Lung (tissue), 11 donors: ENCODE measurements at regions not wholly inside any gene's neighbourhood (a gene's known extent, or its start where the extent isn't known, plus 50 kb on each side); places are given as distances from the start of the nearest gene placed in this dataset.

Experiments
- ATAC-seq: fragments of 200-7000 bp; cut with Tn5 transposase; one replicate; pipeline ENCODE4 v1.9.1; 2020; ENCODE audit warnings: moderate number of reproducible peaks; ENCODE audit not compliant: insufficient read depth, low FRiP score
- DNase-seq, 3 donors: peaks; one replicate each; pipeline ENCODE4 v3.0.0-alpha.2; 2013 to 2017
- H3K27ac ChIP-seq, 2 donors: one replicate each; pipeline ENCODE4 v1.5.1; 2013; ENCODE audit warnings: mild to moderate bottlenecking in 2 of 2, moderate library complexity in 2 of 2, control low read depth in 1 of 2, inconsistent platforms in 1 of 2, low read depth in 1 of 2, low read length in 1 of 2
- H3K27me3 ChIP-seq, 3 donors: one replicate each; pipeline ENCODE4 v1.5.1; 2013; ENCODE audit warnings: low read length in 2 of 3; ENCODE audit not compliant: control insufficient read depth in 3 of 3, insufficient read depth in 3 of 3
- H3K36me3 ChIP-seq, 4 donors: one replicate each; pipeline ENCODE4 v1.5.1; 2013; ENCODE audit warnings: low read length in 4 of 4, mild to moderate bottlenecking in 1 of 4, moderate library complexity in 1 of 4; ENCODE audit not compliant: control insufficient read depth in 4 of 4, insufficient read depth in 4 of 4
- H3K4me1 ChIP-seq, 5 donors: one replicate each; pipeline ENCODE4 v1.5.1; 2013; ENCODE audit warnings: low read length in 5 of 5, mild to moderate bottlenecking in 2 of 5, moderate library complexity in 1 of 5; ENCODE audit not compliant: control insufficient read depth in 5 of 5, insufficient read depth in 5 of 5
- H3K4me3 ChIP-seq: one replicate; pipeline ENCODE4 v1.5.1; 2013; ENCODE audit warnings: mild to moderate bottlenecking, control low read depth, moderate library complexity
- H3K9ac ChIP-seq, 2 donors: one replicate each; pipeline ENCODE4 v1.5.1; 2013; ENCODE audit warnings: low read length in 2 of 2, control low read depth in 1 of 2; ENCODE audit not compliant: insufficient read depth in 1 of 2
- H3K9me3 ChIP-seq, 4 donors: one replicate each; pipeline ENCODE4 v1.5.1; 2013; ENCODE audit warnings: low read length in 3 of 4, mild to moderate bottlenecking in 1 of 4, moderate library complexity in 1 of 4; ENCODE audit not compliant: control insufficient read depth in 4 of 4, insufficient read depth in 3 of 4
- WGBS, 2 donors: extraction: QIAGEN DNeasy Blood & Tissue Kit; methylation state at CpG; one replicate each; pipeline ENCODE4 v1.1.7; 2013; 5-methylcytosine and 5-hydroxymethylcytosine counted together
- TF ChIP-seq, protein P1 (sequence below): IDR thresholded peaks from 2 replicates; pipeline ENCODE4 v1.5.1; 2012; ENCODE audit warnings: mild to moderate bottlenecking; ENCODE audit errors: control extremely low read depth, extremely low read depth
- donor health status: control.
- donor health status: control.
- donor health status: Bipolar disorder and iron deficiency.
- donor health status: healthy.
- donor health status: DM: yes; HTN: yes; CAD: no.

DNA sequence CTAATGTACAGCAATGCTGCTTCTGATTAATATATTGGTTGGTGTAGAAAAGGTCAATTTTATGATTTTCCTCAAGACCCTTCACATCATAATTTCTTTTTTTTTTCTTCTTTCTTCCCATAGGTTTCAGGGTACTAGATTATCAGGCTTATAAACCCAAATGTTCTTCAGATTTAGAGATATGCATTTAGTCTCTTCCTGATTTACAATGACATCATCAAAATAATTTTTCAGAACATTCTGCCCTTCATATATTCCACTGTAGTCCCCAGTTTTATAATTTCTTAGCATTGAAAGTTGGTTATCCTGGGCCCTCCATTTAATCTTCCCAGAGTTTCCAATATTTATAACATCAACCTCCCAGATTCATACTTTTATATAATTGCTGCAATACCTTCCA is 226.7 kb upstream of the LRFN5 start:
- no peak overlapping the region for H3K9ac ChIP-seq
- ATAC-seq, result no peak
- TF ChIP-seq, protein P1, sequence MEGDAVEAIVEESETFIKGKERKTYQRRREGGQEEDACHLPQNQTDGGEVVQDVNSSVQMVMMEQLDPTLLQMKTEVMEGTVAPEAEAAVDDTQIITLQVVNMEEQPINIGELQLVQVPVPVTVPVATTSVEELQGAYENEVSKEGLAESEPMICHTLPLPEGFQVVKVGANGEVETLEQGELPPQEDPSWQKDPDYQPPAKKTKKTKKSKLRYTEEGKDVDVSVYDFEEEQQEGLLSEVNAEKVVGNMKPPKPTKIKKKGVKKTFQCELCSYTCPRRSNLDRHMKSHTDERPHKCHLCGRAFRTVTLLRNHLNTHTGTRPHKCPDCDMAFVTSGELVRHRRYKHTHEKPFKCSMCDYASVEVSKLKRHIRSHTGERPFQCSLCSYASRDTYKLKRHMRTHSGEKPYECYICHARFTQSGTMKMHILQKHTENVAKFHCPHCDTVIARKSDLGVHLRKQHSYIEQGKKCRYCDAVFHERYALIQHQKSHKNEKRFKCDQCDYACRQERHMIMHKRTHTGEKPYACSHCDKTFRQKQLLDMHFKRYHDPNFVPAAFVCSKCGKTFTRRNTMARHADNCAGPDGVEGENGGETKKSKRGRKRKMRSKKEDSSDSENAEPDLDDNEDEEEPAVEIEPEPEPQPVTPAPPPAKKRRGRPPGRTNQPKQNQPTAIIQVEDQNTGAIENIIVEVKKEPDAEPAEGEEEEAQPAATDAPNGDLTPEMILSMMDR, result no peak
- no peaks in the 10 kb centered on the region for H3K27me3 ChIP-seq
- H3K9me3 ChIP-seq, result no peaks in the 10 kb centered on the region
- DNase-seq, result no peak
- H3K4me1 ChIP-seq, result no peaks in the 10 kb centered on the region
- H3K36me3 ChIP-seq, result no peaks in the 10 kb centered on the region
- no peak overlapping the region for H3K27ac ChIP-seq
- H3K4me3 ChIP-seq, result no peak overlapping the region

DNA sequence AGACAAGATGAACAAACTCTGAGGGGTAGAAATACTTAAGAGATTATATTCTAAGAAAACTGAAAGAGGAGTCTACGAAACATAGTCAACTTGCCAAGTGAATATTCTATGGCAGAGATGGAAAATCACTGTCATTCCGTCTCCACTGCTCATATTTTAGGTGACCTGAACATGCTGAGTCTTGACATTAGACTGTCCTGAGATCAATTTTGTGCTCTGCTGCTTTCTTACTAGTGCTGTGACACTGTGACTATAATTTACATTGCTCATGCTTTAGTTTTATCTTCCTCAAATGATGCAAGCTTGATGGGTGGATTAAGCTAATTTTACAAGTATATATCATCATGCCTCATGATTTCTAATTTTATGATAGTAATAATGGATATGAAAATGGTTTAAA is 228.2 kb upstream of the LRFN5 start:
- no peak overlapping the region for H3K27ac ChIP-seq
- no peaks in the 10 kb centered on the region for H3K9me3 ChIP-seq
- TF ChIP-seq, protein P1, result no peak
- H3K27me3 ChIP-seq, result no peaks in the 10 kb centered on the region
- no peaks in the 10 kb centered on the region for H3K4me1 ChIP-seq
- DNase-seq (no peak), ATAC-seq (no peak)
- 71 to 78% methylated on average over 2 of the region's 2 CpGs for WGBS, 2 donors
- no peaks in the 10 kb centered on the region for H3K36me3 ChIP-seq
- no peak overlapping the region for H3K4me3 ChIP-seq
- no peak overlapping the region for H3K9ac ChIP-seq

DNA sequence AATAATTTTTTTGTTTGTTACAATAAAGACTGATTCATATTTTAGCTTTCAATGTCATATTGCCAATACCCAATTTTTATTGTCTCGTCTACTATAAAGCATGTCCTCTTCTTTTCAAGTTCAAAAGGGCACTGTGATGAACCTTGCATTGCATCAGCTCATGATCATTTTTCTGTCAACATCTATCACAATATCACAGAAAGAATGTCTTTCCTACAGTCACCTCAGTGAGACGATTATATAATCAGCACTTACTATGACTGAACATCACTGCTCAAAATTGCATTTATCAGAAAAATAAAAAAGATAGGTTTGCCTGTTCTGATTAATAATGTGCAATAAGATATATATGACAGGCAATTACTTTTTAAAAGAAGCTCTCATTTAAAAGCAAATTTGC is 228.7 kb upstream of the LRFN5 start:
- WGBS, 2 donors, result 79 to 81% methylated on average over 2 of the region's 2 CpGs
- TF ChIP-seq, protein P1, result no peak
- no peak for ATAC-seq

DNA sequence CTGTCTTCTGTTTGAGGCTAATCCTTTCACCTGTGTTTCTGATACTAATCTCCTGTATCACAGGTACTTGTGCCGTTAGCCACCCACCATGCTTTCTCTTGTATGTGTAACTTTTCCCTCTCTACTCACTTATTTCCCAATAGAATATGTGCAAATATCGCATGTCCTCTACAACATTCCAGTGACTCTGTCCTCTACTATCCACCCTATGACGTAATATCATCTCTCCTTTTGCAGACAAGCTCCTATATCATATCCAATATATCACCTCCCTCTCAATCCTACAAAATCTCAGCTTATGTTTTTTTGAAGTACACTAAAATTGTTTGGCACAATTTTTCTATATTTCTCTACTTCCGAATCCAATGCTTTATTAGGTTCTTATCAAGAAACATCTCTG is 232.6 kb upstream of the LRFN5 start:
- no peaks in the 10 kb centered on the region for H3K9me3 ChIP-seq
- WGBS, 2 donors, result 87 to 89% methylated on average over 4 of the region's 4 CpGs

More for the DNA sequence above, 228.7 kb upstream of the LRFN5 start:
- Histone ChIP-seq H3K9ac (no peak overlapping the region), H3K36me3 (no peaks in the 10 kb centered on the region), H3K4me1 (no peaks in the 10 kb centered on the region), H3K9me3 (no peaks in the 10 kb centered on the region), H3K27me3 (no peaks in the 10 kb centered on the region), H3K4me3 (no peak overlapping the region), H3K27ac (no peak overlapping the region)
- no peak for DNase-seq

More for the DNA sequence above, 232.6 kb upstream of the LRFN5 start:
- no peak overlapping the region for H3K9ac ChIP-seq
- H3K27ac ChIP-seq, result no peak overlapping the region
- H3K4me1 ChIP-seq, result no peaks in the 10 kb centered on the region
- H3K36me3 ChIP-seq, result no peaks in the 10 kb centered on the region
- H3K4me3 ChIP-seq, result no peak overlapping the region
- no peak for DNase-seq
- TF ChIP-seq, protein P1, result no peak
- no peaks in the 10 kb centered on the region for H3K27me3 ChIP-seq
- no peak for ATAC-seq
